Neuronal stem cell (in vitro differentiated cells): ENCODE measurements at regions not wholly inside any gene's neighbourhood (a gene's known extent, or its start where the extent isn't known, plus 50 kb on each side); places are given as distances from the start of the nearest gene placed in this dataset.

ENCODE experiments used
- DNase-seq: peaks from one replicate; pipeline ENCODE4 v3.0.0-alpha.2; 2013; ENCODE audit warnings: low spot score
- H2AFZ ChIP-seq: one replicate; pipeline ENCODE4 v1.6.1; 2013; ENCODE audit warnings: mild to moderate bottlenecking, low read length, inconsistent platforms
- H2AK5ac ChIP-seq: 2 replicates; pipeline ENCODE4 v1.6.1; 2013; ENCODE audit warnings: low read depth, mild to moderate bottlenecking, inconsistent platforms, low read length, moderate library complexity, mixed read lengths
- H2BK120ac ChIP-seq: 2 replicates; pipeline ENCODE4 v1.6.1; 2013; ENCODE audit warnings: low read depth, mild to moderate bottlenecking, inconsistent platforms, low read length, moderate library complexity, mixed read lengths
- H2BK12ac ChIP-seq: one replicate; pipeline ENCODE4 v1.6.1; 2013; ENCODE audit warnings: low read length, inconsistent platforms
- H2BK15ac ChIP-seq: 2 replicates; pipeline ENCODE4 v1.6.1; 2013; ENCODE audit warnings: mild to moderate bottlenecking, low read length, inconsistent platforms, mixed read lengths
- H2BK5ac ChIP-seq: one replicate; pipeline ENCODE4 v1.6.1; 2013; ENCODE audit warnings: inconsistent platforms, mild to moderate bottlenecking, low read length, moderate library complexity
- H3K14ac ChIP-seq: one replicate; pipeline ENCODE4 v1.6.1; 2013; ENCODE audit warnings: low read length, inconsistent platforms
- H3K18ac ChIP-seq: 2 replicates; pipeline ENCODE4 v1.6.1; 2013; ENCODE audit warnings: low read length, inconsistent platforms
- H3K23ac ChIP-seq: 2 replicates; pipeline ENCODE4 v1.6.1; 2013; ENCODE audit warnings: low read depth, mild to moderate bottlenecking, mixed read lengths, low read length, inconsistent platforms; ENCODE audit not compliant: poor library complexity
- H3K27ac ChIP-seq: replicated peaks from 3 replicates; pipeline ENCODE4 v1.5.1; 2013; ENCODE audit warnings: low read length, inconsistent platforms
- H3K27me3 ChIP-seq, 3 experiments: 2 replicates each; pipeline ENCODE4 v1.6.1; 2013; ENCODE audit warnings: low read length in 3 of 3, mild to moderate bottlenecking in 2 of 3, inconsistent platforms in 1 of 3, low read depth in 1 of 3, mixed read lengths in 1 of 3, moderate library complexity in 1 of 3; ENCODE audit not compliant: control insufficient read depth in 3 of 3, insufficient read depth in 3 of 3
- H3K36me3 ChIP-seq, 2 donors: replicated peaks in 1 of 2; 2 replicates each; pipeline ENCODE4 v1.6.1; 2013; ENCODE audit warnings: low read length in 2 of 2; ENCODE audit not compliant: control insufficient read depth in 2 of 2, insufficient read depth in 2 of 2
- H3K4ac ChIP-seq: 2 replicates; pipeline ENCODE4 v1.6.1; 2013; ENCODE audit warnings: inconsistent platforms, mild to moderate bottlenecking, low read length, moderate library complexity
- H3K4me1 ChIP-seq, 2 donors: 1 replicate in 1 of 2; 2 replicates in 1 of 2; pipeline ENCODE4 v1.6.1; 2013; ENCODE audit warnings: low read length in 2 of 2, low read depth in 1 of 2; ENCODE audit not compliant: control insufficient read depth in 2 of 2, insufficient read depth in 1 of 2
- H3K4me2 ChIP-seq: one replicate; pipeline ENCODE4 v1.6.1; 2013; ENCODE audit warnings: mild to moderate bottlenecking, low read length, inconsistent platforms; ENCODE audit not compliant: insufficient read depth, poor library complexity, severe bottlenecking
- H3K4me3 ChIP-seq, 2 donors: 2 replicates each; pipeline ENCODE4 v1.5.1; 2013; ENCODE audit warnings: low read length in 2 of 2, mild to moderate bottlenecking in 2 of 2, inconsistent platforms in 1 of 2, moderate library complexity in 1 of 2
- H3K79me1 ChIP-seq: one replicate; pipeline ENCODE4 v1.6.1; 2013; ENCODE audit warnings: low read depth, mild to moderate bottlenecking, inconsistent platforms, low read length, moderate library complexity
- H3K9ac ChIP-seq: one replicate; pipeline ENCODE4 v1.6.1; 2013; ENCODE audit warnings: mild to moderate bottlenecking, low read depth, low read length, inconsistent platforms; ENCODE audit not compliant: poor library complexity
- H3K9me3 ChIP-seq, 2 donors: replicated peaks in 1 of 2; 2 replicates each; pipeline versions ENCODE3 to v1.6.1; 2013; ENCODE audit warnings: low read length in 2 of 2, mild to moderate bottlenecking in 2 of 2, inconsistent platforms in 1 of 2, low read depth in 1 of 2, mixed read lengths in 1 of 2, moderate library complexity in 1 of 2; ENCODE audit not compliant: control insufficient read depth in 2 of 2, insufficient read depth in 1 of 2
- H4K8ac ChIP-seq: one replicate; pipeline ENCODE4 v1.6.1; 2013; ENCODE audit warnings: low read depth, mild to moderate bottlenecking, inconsistent platforms, low read length, moderate library complexity
- H4K91ac ChIP-seq: one replicate; pipeline ENCODE4 v1.6.1; 2013; ENCODE audit warnings: low read length, low read depth, mild to moderate bottlenecking, inconsistent platforms; ENCODE audit not compliant: poor library complexity
- WGBS, 2 donors: extraction: QIAGEN DNeasy Blood & Tissue Kit; methylation state at CpG; one replicate each; pipeline ENCODE4 v1.1.7; 2013; ENCODE audit warnings: missing lambda C conversion rate in 2 of 2, mixed read lengths in 1 of 2; ENCODE audit not compliant: insufficient read length in 2 of 2, insufficient replicate concordance in 1 of 2; ENCODE audit errors: extremely low coverage in 2 of 2; 5-methylcytosine and 5-hydroxymethylcytosine counted together

- H3K4me1 ChIP-seq, result peaks cover 27 to 51% of the 10 kb centered on the region in 2 donors
- H2BK12ac ChIP-seq, result no peak overlapping the region
- H3K27me3 ChIP-seq, result no peaks in the 10 kb centered on the region
- no peak overlapping the region for H3K27ac ChIP-seq
- no peaks in the 10 kb centered on the region for H3K9me3 ChIP-seq
- H2BK5ac ChIP-seq, result no peak overlapping the region
- H2AK5ac ChIP-seq, result no peak overlapping the region
- no peak overlapping the region for H2BK15ac ChIP-seq
- no peak overlapping the region for H3K23ac ChIP-seq
- DNase-seq, result no peak
- no peak overlapping the region for H2AFZ ChIP-seq
- H3K4me2 ChIP-seq, result no peak overlapping the region
- WGBS, 2 donors, result no CpG with 5 or more reads among the region's 7 CpGs
- H3K79me1 ChIP-seq, result no peaks in the 10 kb centered on the region
- H3K9ac ChIP-seq, result no peak overlapping the region
- no peak overlapping the region for H4K8ac ChIP-seq
- H3K4me3 ChIP-seq, result no peak overlapping the region
- no peaks in the 10 kb centered on the region for H3K36me3 ChIP-seq
- no peak overlapping the region for H3K18ac ChIP-seq
- H4K91ac ChIP-seq, result no peak overlapping the region
- H3K14ac ChIP-seq, result no peak overlapping the region
- no peak overlapping the region for H3K4ac ChIP-seq
- no peak overlapping the region for H2BK120ac ChIP-seq
These were observed 288.6 kb upstream of the PWP1 start for GRCh38 chr12:107396991-107397390.

- Histone ChIP-seq H3K27ac (no peak overlapping the region), H4K91ac (no peak overlapping the region), H3K9ac (no peak overlapping the region), H3K4me3 (no peak overlapping the region), H3K4me2 (no peak overlapping the region), H2AK5ac (no peak overlapping the region), H3K4ac (no peak overlapping the region), H2BK15ac (no peak overlapping the region), H3K4me1 (peaks cover 23 to 51% of the 10 kb centered on the region in 2 donors), H3K79me1 (no peaks in the 10 kb centered on the region), H2BK5ac (no peak overlapping the region), H2BK120ac (no peak overlapping the region), H3K27me3 (no peaks in the 10 kb centered on the region), H3K14ac (no peak overlapping the region), H3K36me3 (no peaks in the 10 kb centered on the region), H3K18ac (peak overlapping the region; percentile 89), H3K9me3 (no peaks in the 10 kb centered on the region), H2BK12ac (no peak overlapping the region), H3K23ac (no peak overlapping the region), H4K8ac (no peak overlapping the region), H2AFZ (peak overlapping the region; percentile 61)
- DNase-seq, result no peak
- WGBS, 2 donors, result no CpG with 5 or more reads among the region's 11 CpGs
These were observed 287.6 kb upstream of the PWP1 start for GRCh38 chr12:107397890-107398500.

GRCh38 chr12:107399046-107399445, 286.6 kb upstream of the PWP1 start:
- Histone ChIP-seq H2AK5ac (no peak overlapping the region), H3K4me1 (peaks cover 23 to 51% of the 10 kb centered on the region in 2 donors), H3K18ac (no peak overlapping the region), H2AFZ (peak overlapping the region; percentile 12), H4K91ac (no peak overlapping the region), H3K36me3 (no peaks in the 10 kb centered on the region), H2BK15ac (no peak overlapping the region), H3K27me3 (no peaks in the 10 kb centered on the region), H4K8ac (no peak overlapping the region), H3K14ac (no peak overlapping the region), H3K27ac (peak overlapping the region; percentile 16), H2BK120ac (no peak overlapping the region), H3K79me1 (no peaks in the 10 kb centered on the region), H2BK5ac (no peak overlapping the region), H3K23ac (no peak overlapping the region), H3K9ac (no peak overlapping the region), H2BK12ac (no peak overlapping the region), H3K4me3 (no peak overlapping the region), H3K4me2 (no peak overlapping the region), H3K9me3 (no peaks in the 10 kb centered on the region), H3K4ac (no peak overlapping the region)
- DNase-seq, result peak; percentile 14
- WGBS, 2 donors, result no CpG with 5 or more reads among the region's 5 CpGs

GRCh38 chr12:107400686-107401447, 284.7 kb upstream of the PWP1 start:
- Histone ChIP-seq H3K27me3 (no peaks in the 10 kb centered on the region), H2BK120ac (no peak overlapping the region), H3K14ac (no peak overlapping the region), H4K91ac (no peak overlapping the region), H2BK15ac (no peak overlapping the region), H2AK5ac (no peak overlapping the region), H4K8ac (no peak overlapping the region), H3K4me2 (no peak overlapping the region), H2BK5ac (no peak overlapping the region), H3K79me1 (no peaks in the 10 kb centered on the region), H3K23ac (no peak overlapping the region), H3K9ac (no peak overlapping the region), H3K9me3 (no peaks in the 10 kb centered on the region), H3K4me3 (no peak overlapping the region), H3K27ac (no peak overlapping the region), H3K36me3 (no peaks in the 10 kb centered on the region), H2AFZ (no peak overlapping the region), H3K4me1 (peaks cover 23 to 48% of the 10 kb centered on the region in 2 donors), H3K4ac (no peak overlapping the region), H2BK12ac (no peak overlapping the region), H3K18ac (no peak overlapping the region)
- DNase-seq, result no peak
- WGBS, 2 donors, result no CpG with 5 or more reads among the region's 14 CpGs
